Thymus (tissue), 11 donors: ENCODE measurements at regions not wholly inside any gene's neighbourhood (a gene's known extent, or its start where the extent isn't known, plus 50 kb on each side); places are given as distances from the start of the nearest gene placed in this dataset.

Experiments used
- DNase-seq, 9 donors: peaks; one replicate each; pipeline ENCODE4 v3.0.0-alpha.2; 2013; ENCODE audit warnings: low spot score in 9 of 9, low read depth in 6 of 9, missing footprints in 1 of 9
- H3K27ac ChIP-seq, 2 donors: one replicate each; pipeline ENCODE4 v1.5.1; 2013; ENCODE audit warnings: control low read depth in 1 of 2, low read depth in 1 of 2, low read length in 1 of 2, mild to moderate bottlenecking in 1 of 2, moderate library complexity in 1 of 2
- H3K27me3 ChIP-seq, 2 donors: one replicate each; pipeline ENCODE4 v1.5.1; 2013; ENCODE audit warnings: low read length in 1 of 2; ENCODE audit not compliant: control insufficient read depth in 2 of 2, insufficient read depth in 1 of 2
- H3K36me3 ChIP-seq, 2 donors: one replicate each; pipeline ENCODE4 v1.5.1; 2013; ENCODE audit warnings: low read length in 1 of 2, mild to moderate bottlenecking in 1 of 2, moderate library complexity in 1 of 2; ENCODE audit not compliant: control insufficient read depth in 2 of 2, insufficient read depth in 2 of 2
- H3K4me1 ChIP-seq, 2 donors: one replicate each; pipeline ENCODE4 v1.5.1; 2013; ENCODE audit warnings: low read length in 2 of 2; ENCODE audit not compliant: control insufficient read depth in 2 of 2, insufficient read depth in 2 of 2
- H3K4me3 ChIP-seq, 2 donors: one replicate each; pipeline ENCODE4 v1.5.1; 2013; ENCODE audit warnings: low read length in 2 of 2, control low read depth in 1 of 2, mild to moderate bottlenecking in 1 of 2
- H3K9me3 ChIP-seq, 2 donors: one replicate each; pipeline ENCODE4 v1.5.1; 2013; ENCODE audit warnings: low read length in 1 of 2, mild to moderate bottlenecking in 1 of 2; ENCODE audit not compliant: control insufficient read depth in 2 of 2, insufficient read depth in 1 of 2
- WGBS: extraction: QIAGEN DNeasy Blood & Tissue Kit; methylation state at CpG from one replicate; pipeline ENCODE4 v1.1.7; 2013; 5-methylcytosine and 5-hydroxymethylcytosine counted together
- donor health status: healthy.

- Histone ChIP-seq H3K4me3 (no peak overlapping the region), H3K36me3 (no peaks in the 10 kb centered on the region), H3K27ac (no peak overlapping the region), H3K4me1 (no peaks in the 10 kb centered on the region), H3K9me3 (no peaks in the 10 kb centered on the region), H3K27me3 (no peaks in the 10 kb centered on the region)
- no peak for DNase-seq
- WGBS = 84% methylated on average over 4 of the region's 4 CpGs
Measured at GRCh38 chr7:118615681-118616080, 391.2 kb downstream of the ANKRD7 start.

GRCh38 chr7:118621810-118622360, 397.4 kb downstream of the ANKRD7 start:
- H3K27ac ChIP-seq = no peak overlapping the region
- H3K27me3 ChIP-seq = no peaks in the 10 kb centered on the region
- H3K4me3 ChIP-seq = no peak overlapping the region
- peaks cover 0 to 2% of the 10 kb centered on the region in 2 donors for H3K9me3 ChIP-seq
- 87% methylated on average over 3 of the region's 3 CpGs for WGBS
- no peak for DNase-seq
- no peaks in the 10 kb centered on the region for H3K4me1 ChIP-seq
- H3K36me3 ChIP-seq = no peaks in the 10 kb centered on the region

GRCh38 chr7:118626739-118627138, 402.2 kb downstream of the ANKRD7 start:
- no peak for DNase-seq
- H3K4me1 ChIP-seq = no peaks in the 10 kb centered on the region
- no peak overlapping the region for H3K27ac ChIP-seq
- no peaks in the 10 kb centered on the region for H3K27me3 ChIP-seq
- H3K4me3 ChIP-seq = no peak overlapping the region
- 81% methylated on average over 4 of the region's 4 CpGs for whole genome bisulfite sequencing
- H3K9me3 ChIP-seq = peaks cover 0 to 6% of the 10 kb centered on the region in 2 donors
- no peaks in the 10 kb centered on the region for H3K36me3 ChIP-seq

- Histone ChIP-seq H3K4me3 (no peak overlapping the region), H3K4me1 (no peaks in the 10 kb centered on the region), H3K27ac (no peak overlapping the region), H3K36me3 (no peaks in the 10 kb centered on the region), H3K9me3 (peaks cover 0 to 6% of the 10 kb centered on the region in 2 donors), H3K27me3 (no peaks in the 10 kb centered on the region)
- WGBS = 95% methylated on average over 8 of the region's 8 CpGs
- no peak for DNase-seq
Measured at GRCh38 chr7:118627467-118627866, 403.0 kb downstream of the ANKRD7 start.

- 37% methylated on average over 2 of the region's 2 CpGs for WGBS
- no peaks in the 10 kb centered on the region for H3K36me3 ChIP-seq
- no peak overlapping the region for H3K4me3 ChIP-seq
- no peaks in the 10 kb centered on the region for H3K27me3 ChIP-seq
- no peak for DNase-seq
- no peak overlapping the region for H3K27ac ChIP-seq
- H3K9me3 ChIP-seq = peaks cover 0 to 6% of the 10 kb centered on the region in 2 donors
- no peaks in the 10 kb centered on the region for H3K4me1 ChIP-seq
Measured at GRCh38 chr7:118629898-118630438, 405.5 kb downstream of the ANKRD7 start.

GRCh38 chr7:118642396-118642795, 417.9 kb downstream of the ANKRD7 start:
- DNase-seq = no peak
- Histone ChIP-seq H3K36me3 (no peaks in the 10 kb centered on the region), H3K27me3 (no peaks in the 10 kb centered on the region), H3K4me1 (no peaks in the 10 kb centered on the region), H3K9me3 (no peaks in the 10 kb centered on the region), H3K27ac (no peak overlapping the region), H3K4me3 (no peak overlapping the region)
- WGBS = 83% methylated on average over 2 of the region's 2 CpGs

- Histone ChIP-seq H3K27ac (no peak overlapping the region), H3K4me1 (no peaks in the 10 kb centered on the region), H3K36me3 (no peaks in the 10 kb centered on the region), H3K27me3 (no peaks in the 10 kb centered on the region), H3K9me3 (no peaks in the 10 kb centered on the region), H3K4me3 (no peak overlapping the region)
- no peak for DNase-seq
Measured at GRCh38 chr7:118644346-118644745, 419.8 kb downstream of the ANKRD7 start.

- WGBS = 96% methylated on average over 2 of the region's 2 CpGs
- H3K4me3 ChIP-seq = no peak overlapping the region
- H3K4me1 ChIP-seq = no peaks in the 10 kb centered on the region
Measured at GRCh38 chr7:118648002-118648401, 423.5 kb downstream of the ANKRD7 start.

GRCh38 chr7:118657391-118658005, 433.0 kb downstream of the ANKRD7 start:
- Histone ChIP-seq H3K27me3 (no peaks in the 10 kb centered on the region), H3K9me3 (no peaks in the 10 kb centered on the region), H3K4me1 (no peaks in the 10 kb centered on the region), H3K36me3 (no peaks in the 10 kb centered on the region), H3K4me3 (no peak overlapping the region), H3K27ac (no peak overlapping the region)
- 91% methylated on average over 5 of the region's 5 CpGs for WGBS
- DNase-seq = no peak

More at GRCh38 chr7:118648002-118648401, 423.5 kb downstream of the ANKRD7 start:
- Histone ChIP-seq H3K27me3 (no peaks in the 10 kb centered on the region), H3K9me3 (no peaks in the 10 kb centered on the region), H3K27ac (no peak overlapping the region), H3K36me3 (no peaks in the 10 kb centered on the region)
- DNase-seq = no peak
